NCI-H2081 (cell line): ENCODE measurements at regions not wholly inside any gene's neighbourhood (a gene's known extent, or its start where the extent isn't known, plus 50 kb on each side); places are given as distances from the start of the nearest gene placed in this dataset.

Experiments
- DNase-seq, 2 experiments: peaks; one replicate each; lab custom pipeline; 2025; lab: John Stamatoyannopoulos, UW

DNA sequence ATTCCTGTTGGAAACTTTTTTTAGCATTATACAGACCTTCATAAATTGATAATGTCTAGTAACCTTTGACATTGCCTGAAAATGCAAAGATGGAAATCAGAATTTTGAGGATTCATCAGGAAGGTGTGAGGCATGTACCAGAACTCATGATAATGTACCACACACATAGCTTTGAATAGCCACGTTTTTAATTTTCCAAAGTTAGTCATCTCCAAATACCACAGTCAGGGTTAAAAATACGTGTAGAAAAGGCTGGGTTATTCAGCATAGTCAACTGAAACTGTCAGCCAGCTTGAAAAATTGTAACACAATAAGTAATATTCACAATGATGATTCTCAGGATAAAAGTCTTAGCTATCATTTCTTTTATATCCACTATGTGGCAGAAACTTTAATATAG lies 102.0 kb upstream of the THRB start:
- DNase-seq: no peak

DNA sequence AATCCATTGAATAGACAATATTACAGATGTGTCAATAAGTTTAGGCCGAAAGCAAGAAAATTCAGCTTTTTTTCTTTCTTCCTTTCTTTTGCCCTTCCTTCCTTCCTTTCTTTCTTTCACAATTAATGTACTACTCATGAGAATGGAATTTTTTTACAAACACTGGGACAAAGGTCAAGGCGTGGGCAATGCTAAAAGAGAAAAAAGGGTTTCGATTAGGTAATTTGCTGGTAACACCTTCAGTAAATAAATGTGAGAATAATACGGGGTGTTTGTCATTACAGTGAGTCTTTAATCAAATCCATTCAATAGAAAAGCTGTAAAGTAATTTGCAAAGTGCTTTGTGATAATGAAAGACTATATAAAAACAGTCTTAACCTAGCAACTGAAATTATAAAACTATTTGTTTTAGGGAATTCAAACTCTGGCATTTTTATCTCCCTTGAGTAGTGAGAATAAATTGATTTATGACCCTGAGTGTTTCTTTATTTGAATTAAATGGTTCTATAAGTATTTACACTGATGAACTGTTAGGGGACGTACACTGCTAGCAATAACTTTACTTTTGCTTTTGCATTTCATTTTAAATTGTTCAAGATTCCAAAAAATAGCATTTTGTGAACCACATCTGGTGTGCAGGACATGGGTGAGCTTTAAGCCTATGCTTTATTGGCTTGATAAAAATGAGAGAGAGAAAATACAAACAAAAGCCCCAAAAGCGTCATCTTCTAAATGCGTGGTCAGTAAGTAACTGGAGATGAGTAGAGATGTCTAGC lies 104.2 kb upstream of the THRB start:
- no peak for DNase-seq

DNA sequence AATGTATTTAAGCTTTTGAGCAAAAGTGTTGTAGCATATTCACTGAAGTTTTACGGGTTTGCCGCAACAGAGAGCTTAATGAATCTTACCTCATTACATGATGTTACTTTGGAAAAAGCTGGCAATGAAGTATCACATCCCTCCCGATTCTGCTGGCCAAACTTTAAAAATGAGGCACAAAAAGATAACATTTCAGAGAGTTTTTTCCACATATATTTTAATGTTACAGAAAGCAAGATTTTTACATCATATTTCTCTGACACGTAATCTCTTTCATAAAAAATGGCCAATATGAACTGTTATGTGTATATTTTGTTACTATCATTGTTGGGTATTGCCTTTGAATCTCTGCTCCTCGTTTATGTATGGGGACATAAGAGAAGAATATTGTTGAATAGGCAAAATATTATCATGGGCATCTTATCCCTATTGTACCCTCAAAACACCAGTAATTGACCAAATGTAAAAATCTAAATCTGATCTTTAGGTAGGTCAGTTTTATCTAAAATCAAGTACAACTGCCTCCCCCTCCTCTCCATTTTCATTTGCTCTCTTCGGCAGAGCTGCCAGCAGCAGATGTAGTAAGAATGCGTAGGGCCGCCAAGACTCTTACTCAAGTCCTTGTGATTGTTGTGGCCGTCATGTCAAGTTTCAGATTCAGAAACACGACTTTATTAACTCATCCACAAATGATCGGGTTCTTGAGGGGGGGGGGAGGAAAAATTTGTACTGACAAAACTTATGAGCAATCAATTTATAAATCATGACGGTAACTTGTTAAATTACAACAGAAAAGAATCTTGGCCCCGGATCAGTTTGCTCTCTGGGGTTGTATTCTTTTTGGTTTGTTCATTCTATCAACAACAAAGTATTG lies 106.7 kb upstream of the THRB start:
- DNase-seq: no peak

DNA sequence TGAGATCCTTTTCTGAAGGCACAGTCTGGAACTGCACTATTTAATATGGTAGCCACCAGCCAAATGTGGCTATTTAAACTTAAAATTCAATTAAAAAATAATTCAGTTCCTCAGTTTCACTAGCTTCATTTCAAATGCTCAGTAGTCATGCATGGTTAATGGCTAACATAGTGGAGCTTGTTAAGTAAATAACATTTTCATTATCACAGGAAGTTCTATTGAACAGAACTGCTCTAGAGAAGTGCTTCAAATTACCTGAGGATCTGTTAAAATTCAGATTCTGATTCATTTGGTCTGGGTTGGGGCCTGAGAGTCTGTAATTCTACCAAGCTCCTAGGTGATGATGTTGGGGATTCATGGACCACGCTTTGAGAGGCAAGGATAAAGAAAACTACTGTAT lies 109.6 kb upstream of the THRB start:
- no peak for DNase-seq

DNA sequence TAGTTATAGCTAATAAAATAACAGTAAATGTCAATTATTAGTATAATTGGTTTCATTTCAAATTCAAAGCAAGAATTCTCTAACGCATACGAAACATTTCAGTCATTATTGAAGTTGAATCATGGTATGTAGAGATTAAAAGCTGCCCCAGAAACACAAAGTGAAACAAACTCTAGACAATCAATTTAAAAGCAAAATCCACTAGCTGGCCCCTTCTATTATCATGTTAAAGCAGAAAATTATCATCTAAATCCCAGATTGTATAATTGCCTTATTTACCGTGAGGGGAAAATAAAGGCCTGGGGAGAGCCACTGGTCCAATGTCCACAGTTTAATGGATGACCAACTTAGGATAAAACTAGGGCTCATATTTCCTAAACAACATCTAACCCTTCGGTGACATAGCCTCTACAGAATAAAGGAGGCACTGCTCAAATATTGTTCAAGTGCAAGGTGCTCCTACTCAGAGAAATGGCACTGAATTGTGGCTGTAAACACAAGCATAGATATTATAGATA lies 110.9 kb upstream of the THRB start:
- DNase-seq: no peak

DNA sequence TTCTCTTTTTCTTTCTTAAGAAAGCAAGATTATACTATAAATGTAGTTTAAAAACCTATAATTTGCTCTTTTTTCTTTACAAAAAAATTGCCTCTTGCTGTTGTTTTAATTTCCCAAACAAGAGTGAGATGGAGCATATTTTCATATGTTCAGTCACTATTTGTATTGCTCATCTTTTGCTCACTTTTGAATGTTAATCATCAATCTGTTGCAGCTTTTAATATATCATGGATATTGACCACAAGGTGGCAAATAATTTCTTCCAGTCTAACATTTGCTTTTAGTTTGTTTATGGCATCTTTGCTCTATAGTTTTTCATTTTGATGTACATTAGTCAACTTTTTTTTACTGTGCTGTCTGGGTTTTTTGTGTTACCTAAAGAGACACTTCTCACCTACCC lies 112.6 kb upstream of the THRB start:
- no peak for DNase-seq

DNA sequence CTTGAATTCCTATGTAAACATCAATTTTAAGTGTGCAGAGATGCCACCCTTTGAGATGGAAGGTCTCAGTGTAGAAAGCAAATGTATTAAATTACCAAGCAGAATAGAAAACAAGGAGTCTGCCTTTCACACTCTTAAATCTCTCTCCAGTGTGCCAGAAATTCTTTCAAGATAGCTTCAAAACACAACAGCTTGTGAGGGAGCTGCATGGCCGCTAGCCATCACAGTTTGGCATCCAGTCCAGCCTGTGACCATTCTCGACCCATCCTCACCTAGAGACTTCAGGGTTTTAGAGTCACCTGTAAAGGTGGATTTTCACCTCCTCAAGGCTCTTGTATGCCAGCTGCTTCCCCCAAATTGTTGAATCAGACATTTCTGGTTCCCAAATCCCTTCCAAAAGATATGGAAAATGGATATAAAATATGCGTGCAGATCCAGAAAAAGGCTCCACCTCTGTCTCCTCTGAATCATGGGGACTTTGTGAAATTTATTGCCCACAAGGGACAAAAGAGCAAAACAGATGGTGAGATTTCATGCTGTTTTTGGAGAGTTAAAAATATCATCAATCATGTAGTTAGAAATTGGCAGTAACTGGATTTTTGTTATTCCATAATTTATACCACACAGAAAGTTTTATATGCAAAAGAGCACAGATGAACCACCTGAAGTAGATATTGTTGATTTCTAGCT lies 114.2 kb upstream of the THRB start:
- no peak for DNase-seq

DNA sequence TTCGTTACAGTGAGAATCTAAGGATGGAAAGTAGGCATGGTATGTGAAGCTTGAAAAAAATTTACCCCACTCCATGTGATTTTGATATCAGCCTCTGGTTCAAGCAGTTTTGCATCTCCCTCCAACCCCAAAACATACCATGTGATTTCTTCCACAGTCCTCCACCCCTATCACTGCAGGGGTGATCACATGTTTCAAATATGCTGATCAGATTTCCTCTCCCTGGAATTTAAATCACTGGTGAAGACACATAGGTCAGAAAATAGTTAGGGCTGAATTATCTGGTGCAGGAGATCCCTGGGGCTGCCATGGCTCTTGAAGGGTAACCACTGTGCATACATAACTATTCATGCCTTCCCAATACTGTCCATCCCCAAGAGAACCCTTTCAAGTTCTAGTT lies 119.7 kb upstream of the THRB start:
- DNase-seq: no peak

DNA sequence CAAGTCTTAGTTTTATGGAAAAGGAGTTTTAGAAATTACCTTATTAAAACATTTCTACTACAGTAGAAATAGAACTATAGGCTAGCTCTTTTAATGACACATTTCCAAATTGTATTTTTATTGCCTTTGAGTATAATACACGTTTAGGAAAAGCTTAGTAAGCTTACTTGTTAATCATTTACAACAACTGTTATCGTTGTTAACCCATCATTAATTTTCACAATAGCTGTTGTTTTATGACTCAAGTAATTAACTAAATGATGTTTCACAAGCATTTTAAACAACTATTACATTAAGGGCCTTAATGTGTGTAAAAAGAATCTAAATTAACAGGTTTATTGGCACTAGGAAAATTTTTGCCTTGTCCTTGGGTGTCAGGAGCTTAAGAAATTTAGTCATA lies 120.5 kb upstream of the THRB start:
- no peak for DNase-seq

DNA sequence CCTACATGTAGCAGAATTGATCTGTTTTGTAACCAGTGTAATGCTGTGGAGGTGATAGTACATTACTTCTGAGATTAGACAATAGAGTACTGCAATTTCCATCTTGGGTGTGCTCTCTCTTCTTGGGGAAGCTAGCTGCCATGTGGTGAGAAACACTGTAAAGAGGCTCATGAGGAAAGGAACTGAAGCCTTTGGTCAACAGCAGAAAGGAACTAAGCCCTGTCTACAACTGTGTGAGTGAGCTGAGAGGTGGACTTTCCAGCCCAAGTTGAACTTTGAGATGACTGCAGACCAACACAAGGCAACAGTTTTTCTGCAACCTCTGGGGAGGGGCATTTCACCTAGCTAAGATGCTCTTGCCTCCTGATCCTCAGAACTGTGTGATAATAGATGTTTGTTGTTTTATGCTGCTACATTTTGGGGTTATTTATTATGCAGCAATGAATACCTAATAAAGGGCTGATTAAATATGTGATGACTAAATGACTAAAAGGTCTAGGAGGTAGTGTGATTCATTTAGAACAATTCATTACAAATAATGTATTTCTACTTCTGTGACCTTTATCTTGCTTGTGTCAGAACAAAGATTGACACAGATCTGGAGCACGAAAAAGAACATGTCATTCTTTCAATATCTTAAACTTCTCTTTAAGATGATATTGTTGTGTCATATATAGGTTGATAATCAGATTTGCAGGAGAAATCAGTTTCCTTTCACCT lies 121.6 kb upstream of the THRB start:
- DNase-seq: no peak

DNA sequence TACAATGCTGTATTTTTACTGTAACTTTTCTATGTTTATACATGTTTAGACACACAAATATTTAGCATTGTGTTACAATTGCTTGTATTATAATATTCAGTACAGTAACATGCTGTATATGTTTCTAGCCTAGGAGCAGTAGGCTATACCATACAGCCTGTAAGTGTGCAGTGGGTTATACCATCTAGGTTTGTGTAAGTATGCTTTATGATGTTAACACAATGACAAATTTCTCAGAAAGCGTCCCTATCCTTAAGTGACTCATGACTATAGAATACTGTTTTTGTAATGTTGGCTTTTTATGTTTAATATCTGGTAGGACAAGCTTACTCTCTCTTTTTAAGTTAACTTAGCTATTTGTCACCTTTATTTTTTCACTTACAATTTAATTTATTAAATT lies 127.5 kb upstream of the THRB start:
- DNase-seq: no peak

DNA sequence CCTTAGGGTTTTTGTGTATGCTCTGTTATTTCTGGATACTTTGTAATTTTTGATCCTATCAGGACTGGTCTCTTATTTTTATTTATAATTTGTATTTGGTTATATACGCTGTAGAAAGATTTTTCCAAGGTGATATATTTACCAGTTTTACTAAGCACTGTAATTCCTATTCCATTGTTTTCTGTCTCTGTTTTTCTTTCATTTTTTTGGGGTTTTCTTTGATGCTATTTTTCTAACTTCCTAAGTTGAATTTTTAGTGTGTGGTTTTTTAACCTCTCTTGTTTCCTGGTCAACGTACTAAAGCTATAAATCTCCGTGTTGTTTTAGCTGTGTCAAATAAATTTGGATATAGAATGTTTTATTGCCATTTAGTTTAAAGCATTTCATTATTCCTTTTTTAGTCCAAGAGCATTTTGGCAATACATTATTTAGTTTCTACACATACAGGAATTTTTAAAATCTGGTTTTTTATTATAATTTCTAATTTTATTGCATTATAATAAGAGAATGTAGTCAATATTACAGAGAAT lies 128.1 kb upstream of the THRB start:
- no peak for DNase-seq

DNA sequence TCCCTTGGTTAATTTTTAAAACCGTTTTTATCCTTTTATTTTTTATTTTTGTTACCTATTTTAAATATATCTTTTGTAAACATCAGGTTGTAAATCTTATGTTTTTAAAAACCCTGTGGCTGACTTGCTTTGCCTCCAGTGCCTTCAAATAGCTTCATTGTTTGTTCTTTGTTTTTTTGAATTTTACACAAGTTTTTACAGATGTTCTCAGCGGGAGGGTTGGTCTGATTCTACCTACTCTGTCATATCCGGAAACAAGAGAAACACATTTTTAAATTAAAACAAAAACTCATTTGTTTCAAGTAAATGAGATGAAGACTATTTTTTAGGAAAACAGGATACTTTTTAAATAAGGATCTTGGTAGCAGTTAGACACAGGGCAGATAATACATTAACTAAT lies 129.0 kb upstream of the THRB start:
- no peak for DNase-seq

DNA sequence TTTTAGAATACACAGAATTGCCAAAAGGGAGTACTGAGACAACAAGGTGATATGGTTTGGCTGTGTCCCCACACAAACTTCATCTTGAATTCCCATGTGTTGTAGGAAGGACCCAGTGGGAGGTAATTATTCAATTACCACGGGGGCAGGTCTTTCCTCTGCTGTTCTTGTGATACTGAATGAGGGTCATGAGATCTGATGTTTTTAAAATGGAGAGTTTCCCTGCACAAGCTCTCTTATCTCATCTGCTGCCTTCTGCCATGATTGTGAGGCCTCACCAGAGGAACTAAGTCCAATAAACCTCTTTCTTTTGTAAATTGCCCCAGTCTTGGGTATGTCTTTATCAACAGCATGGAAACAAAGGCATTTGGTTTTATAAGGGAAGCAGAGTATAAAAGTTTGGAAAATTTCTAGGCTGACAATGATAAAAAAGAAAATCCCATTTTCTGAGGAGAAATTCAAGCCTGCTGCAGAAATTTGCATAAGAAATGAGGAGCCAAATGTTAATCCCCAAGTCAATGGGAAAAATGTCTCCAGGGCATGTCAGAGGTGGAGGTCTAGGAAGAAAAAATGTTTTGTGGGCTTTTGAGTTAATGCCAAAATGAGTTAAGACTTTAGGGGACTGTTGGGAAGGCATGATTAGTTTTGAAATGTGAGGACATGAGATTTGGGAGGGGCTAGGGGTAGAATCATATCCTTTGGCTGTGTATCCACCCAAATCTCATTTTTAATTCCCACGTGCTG lies 130.5 kb upstream of the THRB start:
- DNase-seq: no peak

DNA sequence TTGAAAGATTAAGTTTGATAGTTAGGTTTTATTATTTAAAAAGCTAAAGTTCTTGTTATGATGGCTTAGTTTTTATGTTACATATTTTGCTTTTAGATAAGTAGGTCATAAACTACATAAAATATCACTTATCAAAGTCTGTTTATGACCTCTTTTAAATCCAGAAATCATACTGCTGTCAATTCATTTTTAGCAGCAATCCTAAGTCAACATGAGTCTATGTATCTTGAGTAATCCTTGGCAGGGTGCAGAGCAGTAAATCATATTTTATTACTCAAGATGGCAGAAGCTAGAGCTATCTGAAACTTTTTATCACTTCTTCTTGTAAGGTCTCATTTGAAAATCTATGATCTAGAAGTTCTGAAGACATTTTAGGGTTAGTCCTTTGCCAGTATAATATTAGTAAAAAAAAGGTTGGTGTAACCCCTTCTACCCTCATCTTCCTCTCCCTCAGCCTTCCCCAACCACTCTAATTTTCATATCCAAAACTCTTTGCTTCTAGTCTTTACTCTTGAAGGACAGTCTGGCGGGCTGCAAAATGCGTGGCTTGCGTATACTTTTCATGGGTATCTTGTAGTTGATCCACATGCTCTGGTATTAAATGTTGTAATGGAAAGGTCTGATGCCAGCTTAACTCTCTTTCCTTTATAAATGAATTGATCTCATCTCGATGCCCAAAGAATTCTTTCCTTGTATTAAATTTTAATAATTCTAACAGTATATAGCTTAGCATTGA lies 134.0 kb upstream of the THRB start:
- DNase-seq: no peak

DNA sequence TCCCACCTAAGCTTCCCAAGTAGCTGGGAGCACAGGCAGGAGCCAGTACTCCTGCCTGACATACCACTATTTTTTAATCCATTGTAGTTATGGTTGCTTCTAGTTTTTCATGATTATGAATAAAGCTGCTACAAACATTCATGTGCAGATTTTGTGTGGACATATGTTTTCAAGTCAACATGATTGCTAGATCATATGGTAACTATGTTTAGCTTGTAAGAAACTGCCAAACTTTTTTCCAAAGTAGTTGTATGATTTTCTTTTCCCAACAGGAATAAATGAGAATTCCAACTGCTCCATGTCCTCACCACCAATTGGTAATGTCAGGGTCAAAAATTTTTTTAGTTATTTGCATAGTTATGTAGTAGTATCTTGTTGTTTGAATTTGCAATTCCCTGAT lies 136.8 kb upstream of the THRB start:
- DNase-seq: no peak

DNA sequence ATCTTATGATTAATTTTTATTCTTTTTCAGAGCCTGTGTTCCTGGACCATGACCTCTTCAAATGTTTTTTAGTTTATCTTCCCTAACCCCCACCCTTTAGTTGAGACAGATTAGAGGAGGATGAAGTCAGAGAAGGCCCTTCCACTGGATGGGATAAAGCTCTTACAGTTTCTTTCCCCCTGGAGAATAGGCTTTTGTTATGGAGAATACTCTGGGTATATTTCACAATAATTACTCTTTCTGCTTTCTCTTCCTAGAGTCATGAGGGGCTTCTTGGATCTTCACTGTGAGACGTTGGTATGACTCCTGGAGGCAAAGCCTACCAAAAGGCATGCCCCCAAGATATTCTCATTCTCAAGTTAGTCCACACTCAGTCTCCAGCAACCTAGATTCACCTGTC lies 144.4 kb upstream of the THRB start:
- no peak for DNase-seq

DNA sequence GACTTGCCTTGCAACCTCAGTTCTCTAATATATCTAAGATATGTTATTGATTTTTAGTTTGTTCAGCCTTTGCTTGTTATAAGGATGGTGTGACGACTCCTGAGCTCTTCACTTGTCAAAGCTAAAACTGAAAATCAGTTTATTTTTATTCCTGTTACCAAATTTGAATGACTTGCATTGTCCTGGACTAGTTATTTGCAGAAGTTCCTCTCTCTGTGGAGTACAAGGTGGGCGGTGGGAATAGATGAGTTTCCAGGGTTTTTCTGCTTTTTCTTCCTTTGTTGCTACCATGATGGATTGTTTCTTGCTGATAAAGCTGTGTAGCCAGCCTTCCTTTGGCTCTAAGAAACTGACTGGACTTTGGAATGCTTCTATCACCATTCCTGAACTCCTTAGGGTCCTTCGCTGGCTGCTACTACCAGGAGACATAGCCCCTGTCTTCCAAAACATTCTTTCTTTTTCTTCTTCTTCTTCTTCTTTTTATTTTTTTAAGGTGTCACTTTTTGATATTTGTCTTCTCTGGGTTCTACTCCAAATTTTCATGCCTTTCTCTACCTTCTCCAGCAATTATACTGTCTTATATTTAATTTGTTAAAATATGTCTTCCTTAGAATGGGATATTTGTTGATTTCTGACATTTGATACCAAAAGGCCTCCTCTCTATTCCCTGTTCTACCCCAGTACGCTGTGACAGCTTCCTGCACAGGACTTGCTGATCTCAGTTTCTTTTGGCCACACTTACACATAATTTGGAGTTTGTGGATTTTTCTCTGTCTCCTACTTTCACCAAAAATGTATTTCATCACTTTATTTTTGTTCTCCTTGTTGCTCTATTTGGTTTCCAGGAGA lies 145.1 kb upstream of the THRB start:
- no peak for DNase-seq

DNA sequence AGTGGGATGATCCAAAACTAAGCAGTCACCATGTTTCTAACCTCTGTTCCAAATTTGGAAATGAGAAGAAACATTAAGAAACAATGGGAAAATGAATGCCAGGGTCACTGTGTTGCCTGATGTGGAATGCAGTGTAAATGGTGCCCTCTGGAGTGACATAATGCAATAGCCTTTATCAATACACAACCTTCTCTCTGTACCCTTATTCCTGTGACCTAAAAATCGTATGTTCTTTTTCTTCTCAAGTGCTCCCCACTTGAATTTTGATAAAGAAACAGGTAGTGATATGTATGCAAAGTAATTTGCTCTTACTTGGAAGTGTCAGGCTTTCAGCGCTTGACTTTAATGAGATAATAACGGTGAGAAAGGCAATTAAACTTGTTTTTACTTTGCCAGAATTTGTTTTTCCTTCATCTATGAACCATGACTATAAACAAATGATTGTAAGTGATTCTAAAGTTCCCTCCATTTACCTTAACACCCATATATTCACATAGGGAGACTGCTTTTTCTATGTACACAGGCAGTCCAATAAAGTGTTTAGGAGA lies 145.8 kb upstream of the THRB start:
- DNase-seq: peak; percentile 0 to 31
